Myocyte (in vitro differentiated cells): ENCODE measurements at regions not wholly inside any gene's neighbourhood (a gene's known extent, or its start where the extent isn't known, plus 50 kb on each side); places are given as distances from the start of the nearest gene placed in this dataset.

Experiments
- DNase-seq: peaks from one replicate; pipeline ENCODE4 v3.0.0-alpha.2; 2012; ENCODE audit warnings: low read depth

DNA sequence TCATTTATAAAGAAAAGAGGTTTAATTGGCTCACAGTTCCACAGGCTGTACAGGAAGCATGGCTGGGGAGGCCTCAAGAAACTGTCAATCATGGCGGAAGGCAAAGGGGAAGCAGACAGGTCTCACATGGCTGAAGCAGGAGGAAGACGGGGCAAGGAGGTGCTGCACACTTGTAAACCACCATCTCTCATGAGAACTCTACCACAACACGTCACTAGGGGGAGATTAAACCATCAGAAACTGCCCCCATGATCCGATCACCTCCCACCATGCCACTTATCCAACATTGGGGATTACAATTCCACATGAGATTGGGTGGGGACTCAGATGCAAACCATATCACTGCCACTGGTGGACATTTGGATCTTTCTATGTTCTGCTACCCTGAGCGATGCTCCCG, 351.4 kb downstream of the NPHP4 start:
- no peak for DNase-seq

DNA sequence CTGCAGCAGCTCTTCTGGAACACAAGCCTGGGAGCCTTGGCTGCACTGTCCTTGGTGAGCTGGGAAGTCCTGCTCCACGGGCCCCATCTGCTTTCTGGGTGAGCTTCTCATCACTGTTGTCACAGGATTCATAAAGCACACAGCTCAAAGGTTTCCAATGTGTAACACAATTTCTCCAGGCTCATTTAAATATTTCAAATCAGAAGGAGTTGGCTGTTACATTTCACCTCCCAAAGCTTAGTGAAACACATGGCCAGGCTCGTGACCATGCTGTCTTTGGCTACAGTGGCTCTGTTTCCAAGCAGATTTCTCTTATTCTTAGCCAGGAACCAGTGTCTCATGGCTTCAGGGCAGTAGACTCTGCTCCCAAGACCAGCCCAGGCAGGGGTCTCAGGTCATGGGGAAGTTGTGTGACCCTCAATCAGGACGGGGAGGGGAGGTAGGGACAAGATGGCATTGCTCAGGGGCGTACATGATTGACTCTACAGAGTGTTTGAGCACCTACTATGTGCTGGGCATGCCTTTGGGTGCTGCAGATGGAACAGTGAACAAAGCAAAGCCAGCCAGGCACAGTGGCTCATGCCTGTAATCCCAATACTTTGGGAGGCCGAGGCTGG, 353.0 kb downstream of the NPHP4 start:
- no peak for DNase-seq

DNA sequence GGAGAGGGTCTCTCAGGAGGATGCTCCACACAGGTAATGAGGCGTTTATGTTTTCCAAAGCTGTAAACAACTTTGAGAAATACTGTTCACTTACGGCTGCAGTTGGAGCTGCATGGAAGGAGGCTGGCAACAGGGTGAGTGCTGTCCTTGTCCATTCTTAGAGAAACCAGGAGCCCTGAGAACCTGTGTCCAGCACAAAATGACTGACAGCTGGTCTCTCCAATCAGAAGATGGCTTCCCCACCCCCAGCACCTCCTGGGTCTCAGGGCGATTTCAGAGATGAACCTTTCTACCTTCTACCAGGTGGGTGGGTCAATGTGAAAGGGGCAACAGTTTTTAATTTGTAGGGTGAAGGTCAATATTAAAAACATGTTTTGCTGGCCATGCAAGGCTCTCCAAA, 353.6 kb downstream of the NPHP4 start:
- no peak for DNase-seq

DNA sequence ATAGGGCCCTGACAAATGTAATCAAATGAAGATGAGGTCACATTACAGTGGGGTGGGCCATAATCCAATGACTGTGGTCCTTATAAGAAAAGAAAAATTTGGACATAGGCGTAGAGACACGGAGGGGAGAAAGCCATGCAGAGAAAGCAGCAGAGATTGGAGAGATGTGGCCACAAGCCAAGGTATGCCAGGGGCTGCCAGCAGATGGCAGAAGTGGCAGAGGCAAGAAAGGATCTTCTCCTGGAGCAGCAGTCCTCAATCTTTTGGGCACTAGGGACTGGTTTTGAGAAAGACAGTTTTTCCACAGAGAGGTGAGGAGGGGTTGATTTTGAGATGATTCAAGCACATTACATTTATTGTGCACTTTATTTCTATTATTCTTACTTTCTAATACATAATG, 355.1 kb downstream of the NPHP4 start:
- no peak for DNase-seq

DNA sequence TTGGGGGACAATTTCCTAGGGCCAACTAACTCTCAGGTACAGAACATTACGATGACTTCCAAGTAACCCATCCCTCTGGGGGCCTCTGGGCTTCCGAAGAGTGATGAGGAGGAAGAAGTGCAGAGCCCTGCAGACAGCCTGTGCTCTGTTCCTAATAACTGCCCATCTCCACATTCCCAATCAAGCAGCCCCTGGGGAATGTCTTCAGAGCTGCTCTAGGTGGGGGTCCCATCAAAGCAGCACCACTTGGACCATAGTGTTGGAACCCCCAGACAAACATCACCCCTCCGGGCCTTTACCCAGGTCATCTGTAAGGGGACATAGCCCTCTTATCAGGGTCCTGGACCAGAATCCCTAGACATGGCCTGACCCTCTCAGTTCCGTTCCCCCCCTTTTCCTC, 357.3 kb downstream of the NPHP4 start:
- DNase-seq = no peak

DNA sequence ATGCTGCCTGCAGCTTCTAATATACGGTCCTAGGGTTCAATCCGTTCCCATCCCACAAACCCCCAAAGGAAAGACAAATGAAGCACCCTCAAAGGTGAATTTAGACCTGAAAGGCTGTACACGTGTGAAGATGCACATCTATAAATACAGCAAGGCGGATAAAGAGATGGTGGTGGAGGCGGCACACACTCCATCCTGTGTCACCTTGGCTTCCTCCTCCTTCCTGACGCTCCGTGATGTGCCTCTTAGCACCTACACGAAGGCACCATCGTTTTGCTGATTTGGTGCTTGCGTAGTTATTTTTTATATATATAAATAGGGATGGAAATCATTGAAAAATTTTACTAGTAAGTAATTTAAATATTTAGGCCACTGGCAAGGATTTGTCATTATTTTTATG, 359.4 kb downstream of the NPHP4 start:
- DNase-seq = no peak

DNA sequence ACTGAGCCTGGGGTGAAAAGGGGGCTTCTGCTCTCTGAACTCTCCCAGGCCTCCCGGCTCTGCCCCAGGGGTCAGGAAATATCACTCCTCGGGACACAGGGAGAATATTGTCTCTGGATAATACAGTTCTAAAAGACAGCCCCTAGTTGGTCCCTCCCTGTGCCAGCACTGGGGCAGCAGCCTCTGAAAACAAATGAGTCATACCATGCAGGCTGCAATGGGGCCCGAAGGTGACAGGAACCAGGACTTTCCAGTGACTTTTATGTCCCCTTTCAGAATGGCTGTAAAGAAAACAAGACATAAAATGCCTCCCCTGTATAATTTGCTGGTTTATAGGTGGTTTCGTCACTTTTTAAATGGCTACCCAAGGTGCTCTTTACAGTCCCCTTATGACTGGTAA, 360.0 kb downstream of the NPHP4 start:
- no peak for DNase-seq

DNA sequence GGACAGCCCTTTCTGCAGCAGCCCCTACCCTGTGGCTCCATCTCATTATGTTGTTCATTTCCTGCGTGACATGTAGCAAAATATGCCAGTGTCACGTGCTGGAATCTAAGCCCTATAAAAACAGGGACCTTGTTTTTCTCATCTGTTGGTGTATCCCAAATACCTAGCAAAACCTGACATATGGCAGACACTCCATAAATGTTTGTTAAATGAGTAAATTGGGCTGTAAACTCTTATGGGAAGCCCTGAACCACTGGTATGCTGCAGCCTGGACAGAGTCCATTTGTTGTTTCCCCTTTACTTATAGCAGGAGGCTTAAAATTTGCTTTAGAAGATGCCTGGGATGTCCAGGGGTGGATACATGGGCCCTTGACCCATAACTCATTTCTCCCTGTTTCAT, 363.8 kb downstream of the NPHP4 start:
- no peak for DNase-seq

DNA sequence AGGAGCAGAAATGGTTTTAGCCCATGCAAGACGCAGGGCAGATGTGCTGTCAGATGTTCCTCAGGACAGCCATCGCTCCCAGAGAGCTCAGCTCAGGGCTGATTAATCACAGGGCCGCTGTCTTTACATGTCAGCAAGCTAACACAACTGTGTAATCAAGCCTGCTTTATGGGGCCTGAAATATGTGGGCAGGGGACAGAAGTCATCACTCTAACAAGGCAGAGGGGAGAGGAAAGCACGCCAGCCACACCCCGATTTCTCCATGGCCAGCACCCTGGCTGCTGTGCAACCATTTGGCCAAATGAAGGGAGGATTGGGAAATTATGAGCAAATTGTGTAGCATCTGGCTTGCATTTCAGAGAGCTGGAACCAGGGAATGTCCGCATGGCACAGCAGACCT, 368.8 kb downstream of the NPHP4 start:
- DNase-seq = no peak

DNA sequence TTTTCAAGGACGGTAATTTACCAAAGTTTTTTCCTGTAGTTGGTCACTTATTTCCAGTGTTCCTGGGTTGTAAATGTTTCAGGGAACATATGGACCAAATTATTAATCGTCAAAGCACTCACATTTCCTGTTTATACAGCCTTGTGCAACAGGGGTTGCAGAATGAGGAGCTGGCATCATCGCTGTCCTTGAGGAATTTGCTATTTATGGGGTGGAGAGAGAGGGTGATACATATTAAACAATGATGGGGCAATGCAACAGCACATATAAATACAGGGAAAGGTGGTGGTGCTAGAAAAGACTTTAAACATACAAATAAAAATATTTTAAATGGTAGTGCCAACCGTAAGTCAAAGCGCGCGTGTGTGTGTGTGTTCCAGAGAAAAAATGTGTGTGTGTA, 369.8 kb downstream of the NPHP4 start:
- no peak for DNase-seq

DNA sequence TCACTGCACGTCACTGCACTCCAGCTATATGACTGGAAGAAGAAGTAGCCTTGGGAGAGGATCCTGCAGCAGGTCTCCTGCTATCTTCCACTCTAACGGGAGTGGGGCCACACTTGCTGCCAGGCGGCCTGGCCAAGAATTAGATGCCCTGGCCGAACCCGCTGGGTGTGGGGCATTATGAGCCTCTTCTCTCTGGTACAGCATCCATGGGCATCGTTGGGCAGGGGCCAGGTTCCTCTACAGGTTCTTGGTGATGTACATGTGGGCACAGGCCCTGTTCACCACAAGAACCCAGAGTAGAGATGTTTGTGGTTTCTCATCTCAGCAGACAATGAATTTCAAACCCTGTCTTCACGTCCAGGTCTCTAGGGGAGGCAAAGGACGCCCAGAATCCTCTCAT, 370.5 kb downstream of the NPHP4 start:
- DNase-seq = no peak

DNA sequence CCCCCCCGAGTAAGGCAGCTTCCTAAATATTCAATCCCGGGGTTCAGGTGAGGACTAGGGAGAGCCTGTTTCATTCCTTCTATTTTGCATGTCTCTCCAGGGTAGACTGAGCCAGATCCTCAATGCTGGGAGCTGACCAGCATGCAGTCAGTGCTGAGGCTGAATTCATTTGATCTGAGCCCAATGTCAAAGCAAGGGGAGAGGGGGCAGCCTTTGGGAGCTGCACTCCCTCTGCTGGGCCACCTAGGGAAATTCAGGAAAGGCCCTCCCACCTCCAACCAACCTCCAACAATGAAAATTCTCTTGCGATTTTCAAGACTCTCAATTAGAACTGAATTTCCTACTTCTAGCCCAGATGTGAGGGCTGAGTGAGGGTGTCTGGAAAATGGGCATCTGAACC, 371.2 kb downstream of the NPHP4 start:
- DNase-seq = no peak

DNA sequence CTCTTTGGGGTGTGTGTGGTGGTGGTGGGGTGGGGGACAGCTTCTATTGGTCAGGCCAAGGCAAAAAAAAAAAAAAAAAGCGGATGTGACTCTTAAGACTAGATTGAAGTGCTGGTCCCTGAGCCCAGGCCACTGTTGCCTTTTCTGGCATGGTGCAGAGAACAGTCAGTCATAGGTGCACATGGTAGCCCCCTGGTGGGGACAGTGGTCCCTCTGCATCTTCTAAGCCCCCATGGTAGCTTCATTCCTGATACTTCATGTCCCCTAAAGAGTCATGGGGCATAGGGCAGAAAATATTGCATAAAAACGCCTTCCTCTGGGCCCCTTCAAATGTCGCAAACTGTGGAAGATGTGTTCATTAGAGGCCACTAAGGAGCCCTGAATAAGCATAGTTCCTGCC, 371.8 kb downstream of the NPHP4 start:
- no peak for DNase-seq

DNA sequence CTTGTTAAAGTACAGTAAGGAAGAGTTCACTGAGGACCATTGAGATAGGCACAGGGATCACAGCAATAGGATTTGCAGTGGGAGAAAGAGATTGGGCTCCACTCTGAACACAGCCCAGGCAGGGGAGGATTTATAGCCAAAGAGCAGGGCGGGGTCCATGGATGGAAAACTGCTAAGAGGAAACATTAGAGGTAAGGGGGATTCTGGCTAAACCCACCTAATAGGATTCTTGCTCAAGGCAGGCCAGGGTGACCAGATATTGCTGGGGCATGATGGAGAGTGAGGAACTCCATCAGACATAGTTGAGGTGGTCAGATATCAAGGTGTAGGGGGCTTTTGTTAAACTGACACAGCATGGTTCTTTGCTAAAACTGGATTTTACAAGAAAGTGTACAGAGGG, 372.8 kb downstream of the NPHP4 start:
- DNase-seq = no peak

DNA sequence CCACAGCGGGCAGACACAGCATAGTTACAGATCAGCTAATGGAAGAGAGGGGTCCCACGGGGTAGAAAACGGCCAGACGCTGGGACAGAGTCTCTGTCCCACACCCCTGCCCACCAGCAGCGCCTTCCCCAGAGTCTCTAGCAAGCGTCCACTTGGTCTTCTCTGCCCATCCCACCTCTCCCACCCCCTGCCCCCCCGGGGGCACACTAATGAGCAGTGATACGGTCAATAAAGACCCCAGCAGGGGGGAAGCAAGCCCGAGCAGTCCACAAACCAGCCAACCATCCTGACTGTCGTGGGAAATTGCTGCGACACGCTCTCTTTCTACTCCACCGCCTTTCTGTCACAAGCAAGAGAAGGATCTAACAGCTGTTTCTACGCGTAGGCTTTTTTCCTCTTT, 374.7 kb downstream of the NPHP4 start:
- no peak for DNase-seq

DNA sequence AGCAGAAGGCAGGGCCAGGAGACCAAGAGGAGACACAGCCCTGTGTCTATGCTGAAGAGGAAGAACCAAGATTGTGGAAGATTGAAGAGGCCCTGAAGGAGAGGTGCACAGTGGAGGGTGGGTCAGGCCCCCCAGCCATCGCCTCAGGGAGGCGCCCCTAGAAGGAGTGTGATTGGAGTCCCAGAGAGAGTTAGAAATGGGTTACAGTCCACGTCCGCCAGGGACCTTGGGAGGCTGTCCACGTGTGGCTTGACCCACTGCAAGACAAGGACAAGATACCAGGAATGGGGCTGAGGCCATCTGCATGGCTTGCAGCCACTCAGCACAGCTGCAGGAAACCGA, 375.1 kb downstream of the NPHP4 start:
- no peak for DNase-seq

DNA sequence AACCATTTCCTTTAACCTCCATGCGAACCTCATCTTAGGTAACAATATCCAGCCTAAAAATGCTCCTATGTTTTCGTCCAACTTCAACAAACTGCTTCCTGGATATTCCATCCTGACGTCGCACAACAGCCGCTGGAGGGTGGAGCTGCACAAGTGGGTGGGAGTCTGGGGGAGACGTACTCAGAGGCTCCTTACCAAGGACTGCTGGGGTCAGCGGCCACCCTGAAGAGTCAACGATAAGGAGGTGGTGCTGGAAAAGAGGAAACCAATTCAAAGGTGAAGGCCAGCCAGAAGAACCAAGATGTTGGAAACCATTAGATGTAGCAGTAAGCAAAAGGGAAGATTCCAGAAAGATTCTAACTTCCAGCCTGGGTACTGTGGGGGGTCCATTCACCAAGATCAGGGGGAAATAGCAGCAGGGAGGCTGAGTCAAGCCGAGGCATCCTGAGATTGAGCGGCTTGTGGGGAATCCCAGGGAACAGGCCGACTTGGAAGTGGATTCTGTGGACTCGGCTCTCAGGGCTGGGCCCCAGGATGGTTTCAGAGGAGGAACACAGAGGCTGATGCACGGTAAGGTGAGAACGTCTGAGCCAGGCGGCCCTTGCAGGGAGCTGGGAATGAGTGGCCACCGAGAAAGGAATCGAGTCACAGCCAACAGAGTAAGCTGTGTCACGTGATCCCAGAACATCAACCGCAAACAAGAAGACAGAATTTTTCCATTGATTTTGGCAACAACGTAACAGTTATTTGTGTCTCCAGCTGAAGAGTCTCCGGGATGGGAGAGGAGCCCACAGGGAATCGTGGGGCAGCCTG, 375.7 kb downstream of the NPHP4 start:
- DNase-seq = no peak

DNA sequence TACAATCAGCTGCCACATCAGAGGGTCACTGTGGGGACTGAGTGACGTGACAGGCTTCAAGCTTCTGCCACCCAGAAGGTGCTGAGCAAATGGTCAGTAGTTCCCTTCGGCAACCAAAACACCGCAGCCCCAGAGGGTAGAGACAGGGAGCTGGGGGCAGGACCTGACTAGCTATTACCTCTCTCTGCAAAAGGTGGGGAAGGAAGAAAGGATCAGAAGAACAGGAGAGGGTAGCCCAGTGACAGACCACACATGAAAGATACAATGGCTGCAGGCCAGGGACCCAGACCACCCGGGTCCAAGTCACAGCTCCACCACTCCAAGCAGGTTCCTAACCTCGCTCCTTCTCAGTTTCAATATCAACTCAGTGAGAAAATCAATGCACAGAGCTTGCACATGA, 377.1 kb downstream of the NPHP4 start:
- no peak for DNase-seq

DNA sequence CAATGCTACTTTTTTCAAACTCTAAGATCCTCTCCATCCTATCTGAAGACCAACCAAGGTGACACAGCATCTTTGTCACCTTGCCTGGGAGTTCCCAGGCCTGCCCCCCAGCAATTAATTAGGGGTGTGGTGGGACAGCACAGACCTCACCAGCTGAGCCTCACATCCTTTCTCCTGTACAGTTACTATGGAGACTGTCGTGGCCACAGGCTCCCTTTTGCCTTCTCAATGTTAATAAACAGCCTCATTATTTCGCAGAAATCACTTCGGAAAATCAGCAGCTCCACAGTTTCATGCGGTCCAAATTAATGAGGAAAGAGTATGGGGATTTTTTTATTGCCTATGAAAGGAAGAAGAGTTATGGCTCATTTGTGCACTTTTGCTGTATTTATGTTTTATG, 378.3 kb downstream of the NPHP4 start:
- DNase-seq = no peak

DNA sequence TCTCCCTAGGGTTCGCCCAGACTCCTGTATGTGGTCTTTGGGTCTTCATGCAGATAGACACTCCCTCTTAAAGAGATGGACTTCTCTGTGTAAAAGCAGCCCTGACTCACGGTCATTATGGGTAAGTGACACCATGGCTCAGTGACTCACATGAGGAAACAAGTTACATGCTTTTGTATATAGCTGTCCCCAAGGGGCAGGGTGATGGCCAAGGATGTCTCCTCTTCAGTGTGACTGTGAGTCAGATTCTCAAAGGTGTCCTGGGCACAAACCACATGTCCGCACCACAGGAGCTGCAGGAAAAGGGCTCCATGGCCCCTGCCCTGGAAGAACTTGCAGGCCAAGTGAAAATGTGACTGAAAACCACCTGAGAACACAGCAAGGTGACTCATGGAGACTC, 380.4 kb downstream of the NPHP4 start:
- no peak for DNase-seq

DNA sequence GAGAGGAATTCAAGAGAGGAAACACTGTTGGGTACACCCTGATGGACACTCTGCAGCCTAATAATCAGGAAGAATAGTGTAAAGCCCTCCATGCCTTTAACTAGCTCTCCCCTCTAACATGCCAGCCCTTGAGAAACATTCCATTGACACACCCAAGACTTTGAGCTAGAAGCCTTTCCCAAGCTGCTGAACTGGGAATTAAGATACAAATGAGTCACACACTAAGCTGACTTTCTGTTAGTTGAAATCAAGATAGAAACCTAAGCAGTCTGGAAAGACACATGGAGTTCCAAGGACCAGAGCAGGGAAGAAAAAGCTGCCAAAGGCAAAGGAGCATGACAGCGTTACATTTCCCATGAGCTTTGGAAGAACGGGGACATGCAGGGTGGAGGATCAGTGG, 380.8 kb downstream of the NPHP4 start:
- no peak for DNase-seq

DNA sequence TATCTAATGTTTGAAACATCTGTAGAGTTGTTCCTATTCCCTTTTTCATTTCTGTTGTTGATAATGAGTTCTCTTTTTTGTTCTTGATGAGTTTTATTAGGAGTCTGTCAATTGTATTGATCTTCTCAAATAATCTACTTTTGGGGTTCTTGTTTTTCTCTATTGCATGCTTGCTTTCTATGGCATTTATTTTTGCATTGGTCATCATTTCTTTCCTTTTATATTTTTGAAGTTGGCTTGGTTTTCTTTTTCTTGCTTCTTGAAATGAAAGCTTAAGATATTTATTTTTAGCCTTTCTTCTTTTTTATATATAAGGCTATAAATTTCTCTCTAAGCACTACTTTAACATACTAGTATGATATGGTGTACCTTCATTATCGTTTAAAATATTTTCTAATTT, 381.8 kb downstream of the NPHP4 start:
- DNase-seq = no peak

DNA sequence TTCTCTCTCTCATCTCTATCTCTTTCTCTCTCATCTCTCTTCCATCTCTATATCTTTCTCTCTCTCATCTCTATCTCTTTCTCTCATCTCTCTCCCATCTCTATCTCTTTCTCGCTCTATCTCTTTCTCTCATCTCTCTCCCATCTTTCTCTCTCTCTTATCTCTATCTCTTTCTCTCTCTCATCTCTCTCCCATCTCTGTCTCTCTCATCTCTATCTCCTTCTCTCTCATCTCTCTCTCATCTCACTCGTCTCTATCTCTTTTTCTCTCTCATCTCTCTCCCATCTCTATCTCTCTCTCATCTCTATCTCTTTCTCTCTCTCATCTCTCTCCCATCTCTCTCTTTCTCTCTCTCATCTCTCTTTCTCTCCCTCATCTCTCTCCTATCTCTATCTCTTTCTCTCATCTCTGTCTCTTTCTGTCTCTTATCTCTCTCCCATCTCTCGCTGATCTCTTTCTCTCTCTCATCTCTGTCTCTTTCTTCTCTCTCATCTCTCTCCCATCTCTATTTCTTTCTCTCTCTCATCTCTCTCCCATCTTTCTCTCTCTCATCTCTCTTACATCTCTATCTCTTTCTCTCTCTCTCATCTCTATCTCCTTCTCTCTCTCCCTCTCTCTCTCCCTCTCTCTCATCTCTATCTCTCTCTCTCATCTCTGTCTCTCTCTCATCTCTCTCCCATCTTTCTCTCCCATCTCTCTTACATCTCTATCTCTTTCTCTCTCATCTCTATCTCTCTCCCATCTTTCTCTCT, 388.7 kb downstream of the NPHP4 start:
- no peak for DNase-seq
